GM21825 (cell line): ENCODE measurements at regions not wholly inside any gene's neighbourhood (a gene's known extent, or its start where the extent isn't known, plus 50 kb on each side); places are given as distances from the start of the nearest gene placed in this dataset.
"Not testable (repeated sequence)": the region's sequence is repeated elsewhere in the genome, so short reads cannot be mapped to it uniquely, and the experiment has no call there.

ENCODE experiments used
- ATAC-seq: cut with Tn5 transposase; IDR thresholded peaks from one replicate; pipeline ENCODE4 v1.9.1; 2021; ENCODE audit warnings: mild to moderate bottlenecking, moderate library complexity; ENCODE audit not compliant: unreplicated experiment

GRCh38 chr15:70578196-70578595, 185.2 kb downstream of the UACA start:
- ATAC-seq = no peak

- ATAC-seq = no peak
Measured at GRCh38 chr15:70576696-70577095, 186.7 kb downstream of the UACA start.

GRCh38 chr15:70576276-70576675, 187.1 kb downstream of the UACA start:
- ATAC-seq = no peak

- ATAC-seq = no peak
Measured at GRCh38 chr15:70575231-70576226, 187.8 kb downstream of the UACA start.

GRCh38 chr15:70574325-70574724, 189.0 kb downstream of the UACA start:
- not testable (repeated sequence) for ATAC-seq

GRCh38 chr15:70573121-70573850, 190.1 kb downstream of the UACA start:
- no peak for ATAC-seq

- ATAC-seq = no peak
Measured at GRCh38 chr15:70569714-70570231, 193.6 kb downstream of the UACA start.

GRCh38 chr15:70569091-70569713, 194.2 kb downstream of the UACA start:
- ATAC-seq = no peak

GRCh38 chr15:70566989-70567388, 196.4 kb downstream of the UACA start:
- no peak for ATAC-seq

- ATAC-seq = no peak
Measured at GRCh38 chr15:70566047-70566835, 197.1 kb downstream of the UACA start.

- no peak for ATAC-seq
Measured at GRCh38 chr15:70563561-70564095, 199.7 kb downstream of the UACA start.

- no peak for ATAC-seq
Measured at GRCh38 chr15:70562906-70563305, 200.5 kb downstream of the UACA start.

- no peak for ATAC-seq
Measured at GRCh38 chr15:70561885-70562284, 201.5 kb downstream of the UACA start.

GRCh38 chr15:70560617-70561328, 202.6 kb downstream of the UACA start:
- ATAC-seq = no peak

GRCh38 chr15:70559265-70560239, 203.8 kb downstream of the UACA start:
- ATAC-seq = no peak

- ATAC-seq = no peak
Measured at GRCh38 chr15:70558406-70559264, 204.7 kb downstream of the UACA start.

- no peak for ATAC-seq
Measured at GRCh38 chr15:70557521-70558258, 205.7 kb downstream of the UACA start.
